Osteocyte (in vitro differentiated cells): ENCODE measurements at regions not wholly inside any gene's neighbourhood (a gene's known extent, or its start where the extent isn't known, plus 50 kb on each side); places are given as distances from the start of the nearest gene placed in this dataset.

Source experiments
- DNase-seq: peaks from one replicate; pipeline ENCODE4 v3.0.0; 2021; ENCODE audit warnings: mixed read lengths; ENCODE audit not compliant: unreplicated experiment; ENCODE audit errors: extremely low spot score
- H3K27ac Mint-ChIP-seq: one replicate; pipeline ENCODE4 v1.8.0; 2021; ENCODE audit warnings: mild to moderate bottlenecking, mixed read lengths; ENCODE audit not compliant: unreplicated experiment
- H3K27me3 Mint-ChIP-seq: one replicate; pipeline ENCODE4 v1.8.0; 2021; ENCODE audit warnings: mixed read lengths; ENCODE audit not compliant: unreplicated experiment
- H3K36me3 Mint-ChIP-seq: one replicate; pipeline ENCODE4 v1.8.0; 2021; ENCODE audit warnings: mixed read lengths; ENCODE audit not compliant: unreplicated experiment
- H3K4me1 Mint-ChIP-seq: one replicate; pipeline ENCODE4 v1.8.0; 2021; ENCODE audit warnings: mixed read lengths; ENCODE audit not compliant: unreplicated experiment
- H3K4me3 Mint-ChIP-seq: one replicate; pipeline ENCODE4 v1.8.0; 2021; ENCODE audit warnings: mild to moderate bottlenecking, moderate library complexity, mixed read lengths; ENCODE audit not compliant: unreplicated experiment
- H3K9me3 Mint-ChIP-seq: one replicate; pipeline ENCODE4 v1.8.0; 2021; ENCODE audit warnings: mixed read lengths; ENCODE audit not compliant: unreplicated experiment
- TF ChIP-seq, protein P1 (sequence below): fragments of 200-600 bp; sonication (generic); IDR thresholded peaks from 2 replicates; pipeline ENCODE4 v1.5.0; 2021; ENCODE audit warnings: antibody characterized with exemption, mild to moderate bottlenecking, moderate library complexity

DNA sequence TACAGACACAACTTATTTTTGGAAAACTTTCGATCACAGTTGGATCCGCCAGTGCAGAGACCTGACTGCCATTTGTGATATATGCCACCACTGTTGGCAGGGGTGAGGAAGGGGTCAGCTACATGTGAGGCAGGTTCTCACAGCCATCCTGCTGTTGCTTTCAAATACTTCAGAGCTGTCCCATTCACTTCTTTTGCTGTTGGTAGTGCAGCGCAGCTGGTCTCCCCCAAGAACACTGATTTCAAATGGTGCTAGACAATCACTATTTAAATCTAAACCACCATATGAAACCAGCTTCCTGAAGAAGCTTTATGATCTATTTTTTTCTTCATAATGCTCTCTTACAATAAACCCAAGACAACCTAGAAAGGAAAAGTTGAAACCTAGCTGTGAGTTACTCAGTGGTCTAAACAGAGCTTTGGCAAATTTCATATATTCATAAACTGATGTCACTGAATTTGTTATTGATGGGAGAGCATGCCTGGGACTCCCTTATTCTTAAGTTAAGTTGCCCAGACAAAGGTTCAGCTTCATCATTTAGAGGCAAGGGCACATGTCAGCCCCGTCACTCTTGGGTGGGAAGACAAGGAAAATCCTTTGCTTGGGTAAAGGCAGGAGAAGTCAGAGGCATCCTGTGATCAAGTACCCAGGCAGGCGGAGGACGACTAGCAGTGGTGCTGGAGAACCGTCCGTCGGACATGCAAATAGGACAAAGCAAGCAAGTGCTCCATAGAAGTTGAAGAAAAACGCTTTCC lies 143.4 kb upstream of the KLF14 start:
- Mint-ChIP-seq H3K27me3 (no peaks in the 10 kb centered on the region), H3K9me3 (no peaks in the 10 kb centered on the region), H3K27ac (no peak overlapping the region), H3K4me3 (no peak overlapping the region), H3K4me1 (peaks cover 42% of the 10 kb centered on the region), H3K36me3 (peaks cover 56% of the 10 kb centered on the region)
- TF ChIP-seq, protein P1, sequence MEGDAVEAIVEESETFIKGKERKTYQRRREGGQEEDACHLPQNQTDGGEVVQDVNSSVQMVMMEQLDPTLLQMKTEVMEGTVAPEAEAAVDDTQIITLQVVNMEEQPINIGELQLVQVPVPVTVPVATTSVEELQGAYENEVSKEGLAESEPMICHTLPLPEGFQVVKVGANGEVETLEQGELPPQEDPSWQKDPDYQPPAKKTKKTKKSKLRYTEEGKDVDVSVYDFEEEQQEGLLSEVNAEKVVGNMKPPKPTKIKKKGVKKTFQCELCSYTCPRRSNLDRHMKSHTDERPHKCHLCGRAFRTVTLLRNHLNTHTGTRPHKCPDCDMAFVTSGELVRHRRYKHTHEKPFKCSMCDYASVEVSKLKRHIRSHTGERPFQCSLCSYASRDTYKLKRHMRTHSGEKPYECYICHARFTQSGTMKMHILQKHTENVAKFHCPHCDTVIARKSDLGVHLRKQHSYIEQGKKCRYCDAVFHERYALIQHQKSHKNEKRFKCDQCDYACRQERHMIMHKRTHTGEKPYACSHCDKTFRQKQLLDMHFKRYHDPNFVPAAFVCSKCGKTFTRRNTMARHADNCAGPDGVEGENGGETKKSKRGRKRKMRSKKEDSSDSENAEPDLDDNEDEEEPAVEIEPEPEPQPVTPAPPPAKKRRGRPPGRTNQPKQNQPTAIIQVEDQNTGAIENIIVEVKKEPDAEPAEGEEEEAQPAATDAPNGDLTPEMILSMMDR, result no peak
- no peak for DNase-seq

DNA sequence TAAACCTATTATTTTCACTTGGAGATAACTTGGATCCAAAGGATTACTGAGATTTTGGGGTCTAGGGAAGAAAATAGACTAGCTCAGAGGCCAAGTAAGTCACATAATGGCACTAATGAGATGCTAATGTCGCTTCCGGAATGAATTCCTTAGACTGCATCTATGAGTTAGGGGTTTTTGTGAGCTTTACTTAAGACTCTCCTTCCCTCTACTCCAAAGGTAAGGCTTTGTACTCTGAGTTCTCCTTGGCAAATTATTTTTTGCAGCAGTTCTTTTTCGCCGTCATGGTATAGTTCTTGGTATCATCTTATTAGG lies 143.9 kb upstream of the KLF14 start:
- Mint-ChIP-seq H3K9me3 (no peaks in the 10 kb centered on the region), H3K36me3 (peaks cover 58% of the 10 kb centered on the region), H3K27ac (no peak overlapping the region), H3K4me1 (peaks cover 42% of the 10 kb centered on the region), H3K27me3 (no peaks in the 10 kb centered on the region), H3K4me3 (no peak overlapping the region)
- no peak for DNase-seq
- TF ChIP-seq, protein P1, result no peak

DNA sequence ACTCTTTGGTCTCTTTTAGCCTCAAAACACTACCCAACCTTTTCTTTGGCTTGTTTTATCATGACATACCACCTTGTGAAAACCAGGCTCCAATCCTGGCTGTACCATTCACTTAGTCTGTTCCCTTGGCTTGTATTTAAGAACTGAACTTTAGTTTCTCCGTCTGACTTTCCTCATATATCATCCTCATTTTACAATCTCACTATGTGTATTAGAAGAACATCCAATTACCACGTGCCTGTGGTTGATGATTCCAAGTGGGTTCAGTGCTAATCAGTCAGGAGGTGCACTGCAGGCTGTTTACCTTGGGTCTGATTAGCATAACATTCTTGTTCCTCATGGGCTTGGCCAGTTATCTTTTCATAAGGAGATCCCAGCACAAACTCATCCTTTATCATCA lies 144.8 kb upstream of the KLF14 start:
- peaks cover 42% of the 10 kb centered on the region for H3K4me1 Mint-ChIP-seq
- peak overlapping the region; percentile 15 for H3K27ac Mint-ChIP-seq
- TF ChIP-seq, protein P1, result no peak
- no peaks in the 10 kb centered on the region for H3K27me3 Mint-ChIP-seq
- DNase-seq, result no peak
- peaks cover 58% of the 10 kb centered on the region for H3K36me3 Mint-ChIP-seq
- no peaks in the 10 kb centered on the region for H3K9me3 Mint-ChIP-seq
- no peak overlapping the region for H3K4me3 Mint-ChIP-seq

DNA sequence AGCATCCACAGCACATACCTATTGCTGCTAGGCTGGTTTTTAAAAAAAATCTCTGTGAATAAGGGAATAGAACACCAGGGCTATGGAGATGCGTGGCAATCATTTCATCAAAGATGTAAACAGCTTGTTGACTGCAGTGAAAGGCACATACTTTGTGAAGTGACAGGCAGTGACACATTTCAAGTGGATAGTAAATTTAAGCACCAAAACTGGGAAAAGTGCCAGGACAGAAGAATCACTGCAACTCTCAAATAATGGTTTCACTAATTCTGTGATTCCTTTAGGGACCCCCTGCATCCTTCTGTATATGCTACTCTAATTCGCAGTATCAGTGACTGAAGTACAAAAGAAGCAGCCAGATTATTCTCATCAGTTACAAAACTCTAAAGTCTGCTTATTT lies 145.2 kb upstream of the KLF14 start:
- no peak for DNase-seq
- TF ChIP-seq, protein P1, result no peak
- Mint-ChIP-seq H3K4me1 (peaks cover 42% of the 10 kb centered on the region), H3K9me3 (no peaks in the 10 kb centered on the region), H3K4me3 (no peak overlapping the region), H3K27me3 (no peaks in the 10 kb centered on the region), H3K27ac (peak overlapping the region; percentile 15), H3K36me3 (peaks cover 58% of the 10 kb centered on the region)

DNA sequence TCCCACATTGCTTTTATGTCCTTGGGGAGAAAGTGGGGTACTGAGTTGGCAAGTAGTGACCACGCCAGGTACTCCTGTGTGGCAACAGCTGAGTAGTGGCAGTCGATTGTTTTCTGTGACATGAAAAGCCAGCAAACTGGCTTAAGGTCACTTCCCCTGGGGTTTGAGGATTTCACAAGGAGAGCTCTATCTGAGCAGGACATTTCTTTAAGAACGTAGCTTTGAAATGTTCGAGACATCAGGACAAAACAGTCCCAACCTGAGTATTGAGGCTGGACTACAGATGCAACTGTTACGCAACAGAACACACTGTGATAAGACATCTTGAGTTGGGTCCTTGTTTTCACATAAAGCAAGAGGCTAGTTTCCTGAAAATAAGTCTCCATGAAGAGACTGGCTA lies 146.7 kb upstream of the KLF14 start:
- no peak overlapping the region for H3K4me3 Mint-ChIP-seq
- DNase-seq, result peak; percentile 17
- TF ChIP-seq, protein P1, result no peak
- peaks cover 65% of the 10 kb centered on the region for H3K36me3 Mint-ChIP-seq
- no peaks in the 10 kb centered on the region for H3K9me3 Mint-ChIP-seq
- no peak overlapping the region for H3K27ac Mint-ChIP-seq
- H3K4me1 Mint-ChIP-seq, result peaks cover 43% of the 10 kb centered on the region
- no peaks in the 10 kb centered on the region for H3K27me3 Mint-ChIP-seq
